Kidney (tissue), 13 donors: ENCODE measurements at regions not wholly inside any gene's neighbourhood (a gene's known extent, or its start where the extent isn't known, plus 50 kb on each side); places are given as distances from the start of the nearest gene placed in this dataset.
"Not testable (repeated sequence)": the region's sequence is repeated elsewhere in the genome, so short reads cannot be mapped to it uniquely, and the experiment has no call there.

Source experiments
- DNase-seq, 5 donors: peaks; one replicate each; pipeline ENCODE4 v3.0.0-alpha.2; 2013 to 2020
- FAIRE-seq: peaks from 2 replicates; lab custom pipeline; 2012; peaks lifted over from hg19 to GRCh38; lab: Jason Lieb, UNC
- H3K27ac ChIP-seq, 2 donors: one replicate each; pipeline ENCODE4 v1.7.0; 2013; ENCODE audit warnings: low read depth in 2 of 2, low read length in 2 of 2, inconsistent platforms in 1 of 2
- H3K27me3 ChIP-seq: one replicate; pipeline ENCODE4 v1.7.1; 2013; ENCODE audit warnings: low read length, inconsistent platforms; ENCODE audit not compliant: control insufficient read depth, insufficient read depth
- H3K36me3 ChIP-seq, 3 donors: one replicate each; pipeline versions ENCODE4 v1.7.0 to v1.7.1; 2013; ENCODE audit warnings: low read length in 3 of 3, control low read depth in 1 of 3, inconsistent platforms in 1 of 3; ENCODE audit not compliant: insufficient read depth in 3 of 3, control insufficient read depth in 2 of 3
- H3K4me1 ChIP-seq, 3 donors: one replicate each; pipeline versions ENCODE4 v1.7.0 to v1.7.1; 2013; ENCODE audit warnings: low read length in 3 of 3, inconsistent platforms in 1 of 3, low read depth in 1 of 3; ENCODE audit not compliant: control insufficient read depth in 2 of 3, insufficient read depth in 2 of 3
- H3K4me3 ChIP-seq, 3 donors: one replicate each; pipeline versions ENCODE4 v1.7.0 to v1.8.1; 2013; ENCODE audit warnings: low read length in 3 of 3, control low read depth in 1 of 3, inconsistent platforms in 1 of 3
- H3K9ac ChIP-seq, 3 donors: one replicate each; pipeline versions ENCODE4 v1.7.0 to v1.7.1; 2013; ENCODE audit warnings: low read length in 3 of 3, control low read depth in 1 of 3, inconsistent platforms in 1 of 3
- H3K9me3 ChIP-seq, 3 donors: one replicate each; pipeline versions ENCODE4 v1.7.0 to v1.7.1; 2013; ENCODE audit warnings: low read length in 3 of 3, control low read depth in 1 of 3, inconsistent platforms in 1 of 3; ENCODE audit not compliant: control insufficient read depth in 2 of 3, insufficient read depth in 1 of 3
- intact Hi-C: fragments of 100-400 bp; cut with DNase I; formaldehyde crosslinking; loops from one replicate; pipeline ENCODE4 v1.11.1; 2022
- TF ChIP-seq, protein P1 (sequence below): IDR thresholded peaks from 3 replicates; pipeline ENCODE4 v1.5.1; 2012; ENCODE audit warnings: mild to moderate bottlenecking, moderate library complexity, borderline replicate concordance; ENCODE audit not compliant: insufficient read depth; ENCODE audit errors: extremely low read depth
- donor health status: control.
- donor health status: control.
- donor health status: control.
- donor health status: control.
- donor health status: control.
- donor health status: DM: yes; HTN: yes; CAD: no.
- donor health status: Normal renal cell carcinoma (clear cell type).

DNA sequence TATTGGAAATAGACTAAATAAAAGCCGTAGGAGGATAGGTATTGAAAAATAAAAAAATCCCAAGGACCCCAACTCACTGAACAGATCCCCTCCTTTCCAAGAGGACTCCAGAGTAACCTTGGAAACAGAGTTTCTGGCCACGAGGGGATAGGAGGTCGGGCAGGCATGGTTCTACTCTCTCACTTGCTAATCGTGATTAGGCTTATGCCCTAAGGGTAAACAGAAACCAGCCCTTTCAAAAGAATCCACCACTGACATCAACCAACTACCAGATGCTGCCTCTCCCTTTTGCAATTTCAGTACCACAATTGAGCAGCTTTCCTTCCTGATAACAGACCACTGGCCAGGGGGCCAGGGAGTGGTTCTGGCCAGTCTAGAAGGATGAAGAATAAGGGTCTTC is 477.8 kb downstream of the EIPR1 start:
- FAIRE-seq, result no peak
- TF ChIP-seq, protein P1, sequence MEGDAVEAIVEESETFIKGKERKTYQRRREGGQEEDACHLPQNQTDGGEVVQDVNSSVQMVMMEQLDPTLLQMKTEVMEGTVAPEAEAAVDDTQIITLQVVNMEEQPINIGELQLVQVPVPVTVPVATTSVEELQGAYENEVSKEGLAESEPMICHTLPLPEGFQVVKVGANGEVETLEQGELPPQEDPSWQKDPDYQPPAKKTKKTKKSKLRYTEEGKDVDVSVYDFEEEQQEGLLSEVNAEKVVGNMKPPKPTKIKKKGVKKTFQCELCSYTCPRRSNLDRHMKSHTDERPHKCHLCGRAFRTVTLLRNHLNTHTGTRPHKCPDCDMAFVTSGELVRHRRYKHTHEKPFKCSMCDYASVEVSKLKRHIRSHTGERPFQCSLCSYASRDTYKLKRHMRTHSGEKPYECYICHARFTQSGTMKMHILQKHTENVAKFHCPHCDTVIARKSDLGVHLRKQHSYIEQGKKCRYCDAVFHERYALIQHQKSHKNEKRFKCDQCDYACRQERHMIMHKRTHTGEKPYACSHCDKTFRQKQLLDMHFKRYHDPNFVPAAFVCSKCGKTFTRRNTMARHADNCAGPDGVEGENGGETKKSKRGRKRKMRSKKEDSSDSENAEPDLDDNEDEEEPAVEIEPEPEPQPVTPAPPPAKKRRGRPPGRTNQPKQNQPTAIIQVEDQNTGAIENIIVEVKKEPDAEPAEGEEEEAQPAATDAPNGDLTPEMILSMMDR, result no peak
- intact Hi-C loops, result no loop called here

DNA sequence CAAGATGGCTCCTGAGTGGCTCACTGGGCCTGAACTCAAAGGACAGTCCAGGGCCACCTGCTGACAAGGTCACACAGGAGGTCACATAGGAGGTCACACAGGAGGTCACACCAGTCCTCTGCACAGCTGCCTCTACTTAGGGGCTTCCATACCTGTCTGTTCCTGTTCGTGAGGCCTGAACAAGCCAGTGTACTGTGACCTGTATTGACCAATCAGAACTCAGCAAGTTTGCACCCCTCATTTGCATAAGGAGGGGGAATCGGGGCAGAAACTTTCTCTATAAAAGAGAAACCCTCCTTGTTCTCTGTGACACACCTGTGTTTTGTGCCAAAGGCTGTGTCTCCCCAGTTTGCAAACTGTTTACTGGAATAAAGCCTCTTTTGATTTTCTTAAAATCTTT is 478.9 kb downstream of the EIPR1 start:
- Histone ChIP-seq H3K36me3 (no peaks in the 10 kb centered on the region), H3K9ac (no peak overlapping the region), H3K9me3 (no peaks in the 10 kb centered on the region), H3K4me3 (no peak overlapping the region), H3K27ac (no peak overlapping the region), H3K4me1 (no peaks in the 10 kb centered on the region), H3K27me3 (no peaks in the 10 kb centered on the region)
- FAIRE-seq, result no peak
- TF ChIP-seq, protein P1, result no peak
- DNase-seq, result peak in 1 of 5 donors; percentile 3
- intact Hi-C loops, result no loop called here

More for the DNA sequence above, 477.8 kb downstream of the EIPR1 start:
- no peaks in the 10 kb centered on the region for H3K4me1 ChIP-seq
- no peak overlapping the region for H3K9ac ChIP-seq
- H3K4me3 ChIP-seq, result no peak overlapping the region
- no peaks in the 10 kb centered on the region for H3K9me3 ChIP-seq
- H3K27ac ChIP-seq, result no peak overlapping the region
- DNase-seq, result no peak
- no peaks in the 10 kb centered on the region for H3K27me3 ChIP-seq
- H3K36me3 ChIP-seq, result no peaks in the 10 kb centered on the region

DNA sequence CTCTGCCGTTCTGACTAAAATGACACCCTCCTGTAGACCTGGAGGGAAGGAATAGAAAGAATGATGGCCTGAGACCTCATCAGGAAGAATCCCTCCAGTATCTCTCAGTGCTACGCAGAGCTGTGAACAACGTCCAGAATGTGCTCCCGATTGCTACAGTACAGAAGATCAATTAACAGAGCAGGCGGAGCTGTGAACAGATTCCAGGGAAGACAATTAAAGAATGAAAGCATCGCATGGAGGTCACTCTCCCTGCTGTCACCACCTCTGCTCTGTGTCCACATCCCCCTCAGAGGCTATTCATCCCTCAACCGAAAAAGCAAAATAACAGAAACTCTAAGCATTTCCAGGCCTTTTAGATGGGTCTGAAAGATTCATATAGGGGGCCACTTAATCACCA is 481.0 kb downstream of the EIPR1 start:
- TF ChIP-seq, protein P1, result no peak
- no peak overlapping the region for H3K27ac ChIP-seq
- no peaks in the 10 kb centered on the region for H3K36me3 ChIP-seq
- no peaks in the 10 kb centered on the region for H3K27me3 ChIP-seq
- no peak for DNase-seq
- no peak for FAIRE-seq
- no peaks in the 10 kb centered on the region for H3K4me1 ChIP-seq
- intact Hi-C loops, result no loop called here
- H3K9ac ChIP-seq, result no peak overlapping the region
- H3K9me3 ChIP-seq, result no peaks in the 10 kb centered on the region
- no peak overlapping the region for H3K4me3 ChIP-seq

DNA sequence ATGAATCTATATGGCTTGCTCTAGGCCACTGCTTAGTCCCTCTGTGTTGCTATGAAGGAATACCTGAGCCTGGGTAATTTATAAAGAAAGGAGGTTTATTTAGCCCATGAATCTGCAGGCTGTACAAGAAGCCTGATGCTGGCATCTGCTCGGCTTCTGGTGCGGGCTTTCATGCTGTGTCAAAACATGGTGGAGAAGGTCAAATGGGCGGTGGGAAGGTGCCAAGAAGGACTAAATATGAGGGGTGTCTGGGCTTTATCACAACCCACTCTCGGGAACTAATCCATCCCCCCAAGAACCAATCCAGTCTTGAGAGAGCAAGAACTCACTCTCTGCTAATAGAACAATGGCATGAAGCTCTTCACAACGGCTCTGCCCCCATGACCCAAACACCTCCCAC is 481.6 kb downstream of the EIPR1 start:
- Histone ChIP-seq H3K4me1 (no peaks in the 10 kb centered on the region), H3K27me3 (no peaks in the 10 kb centered on the region), H3K27ac (no peak overlapping the region), H3K36me3 (no peaks in the 10 kb centered on the region), H3K9me3 (no peaks in the 10 kb centered on the region), H3K9ac (no peak overlapping the region), H3K4me3 (no peak overlapping the region)
- FAIRE-seq (no peak), DNase-seq (no peak)
- intact Hi-C loops, result no loop called here
- TF ChIP-seq, protein P1, result no peak

DNA sequence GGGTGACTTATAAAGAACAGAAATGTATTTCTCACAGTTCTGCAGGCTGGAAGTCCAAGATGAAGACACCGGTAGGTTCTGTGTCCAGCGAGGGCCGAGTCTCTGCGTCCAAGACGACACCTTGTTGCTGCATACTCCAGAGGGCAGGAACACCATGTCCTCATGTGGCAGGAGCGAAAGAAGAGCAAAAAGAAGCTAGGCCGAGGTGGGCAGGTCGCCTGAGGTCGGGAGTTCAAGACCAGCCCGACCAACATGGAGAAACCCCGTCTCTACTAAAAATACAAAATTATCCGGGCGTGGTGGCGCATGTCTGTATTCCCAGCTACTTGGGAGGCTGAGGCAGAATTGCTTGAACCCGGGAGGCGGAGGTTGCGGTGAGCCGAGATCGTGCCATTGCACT is 483.6 kb downstream of the EIPR1 start:
- H3K4me1 ChIP-seq, FAIRE-seq, H3K36me3 ChIP-seq, intact Hi-C loops, H3K4me3 ChIP-seq, H3K9me3 ChIP-seq, H3K9ac ChIP-seq, H3K27ac ChIP-seq, H3K27me3 ChIP-seq: not testable (repeated sequence)
- peak in 1 of 5 donors; percentile 0 for DNase-seq
